RCC 7860 (cell line): ENCODE measurements at regions not wholly inside any gene's neighbourhood (a gene's known extent, or its start where the extent isn't known, plus 50 kb on each side); places are given as distances from the start of the nearest gene placed in this dataset.

ENCODE experiments used
- DNase-seq: peaks from one replicate; pipeline ENCODE4 v3.0.0-alpha.2; 2015; ENCODE audit warnings: low spot score
- FAIRE-seq: peaks from 2 replicates; lab custom pipeline; 2012; peaks lifted over from hg19 to GRCh38; lab: Jason Lieb, UNC

- DNase-seq (no peak), FAIRE-seq (no peak)
Observed at GRCh38 chr19:30120860-30121484, 178.9 kb downstream of the URI1 start.

- no peak for DNase-seq
- FAIRE-seq: no peak
Observed at GRCh38 chr19:30122431-30122830, 180.4 kb downstream of the URI1 start.

GRCh38 chr19:30123119-30123518 lies 181.1 kb downstream of the URI1 start:
- no peak for FAIRE-seq
- DNase-seq: no peak

- DNase-seq (no peak), FAIRE-seq (no peak)
Observed at GRCh38 chr19:30123611-30124010, 181.6 kb downstream of the URI1 start.

GRCh38 chr19:30128211-30128610 lies 186.2 kb downstream of the URI1 start:
- FAIRE-seq (no peak), DNase-seq (no peak)

- no peak for FAIRE-seq
- DNase-seq: no peak
Observed at GRCh38 chr19:30130356-30131122, 188.5 kb downstream of the URI1 start.

- DNase-seq (no peak), FAIRE-seq (no peak)
Observed at GRCh38 chr19:30131246-30131645, 189.2 kb downstream of the URI1 start.

GRCh38 chr19:30131722-30132291 lies 189.8 kb downstream of the URI1 start:
- DNase-seq (no peak), FAIRE-seq (no peak)

GRCh38 chr19:30132343-30133075 lies 190.5 kb downstream of the URI1 start:
- FAIRE-seq (no peak), DNase-seq (no peak)

GRCh38 chr19:30133803-30134202 lies 191.8 kb downstream of the URI1 start:
- no peak for DNase-seq
- FAIRE-seq: no peak

GRCh38 chr19:30135093-30135757 lies 193.2 kb downstream of the URI1 start:
- DNase-seq: no peak
- FAIRE-seq: no peak

GRCh38 chr19:30135797-30136196 lies 193.8 kb downstream of the URI1 start:
- DNase-seq (no peak), FAIRE-seq (no peak)

- FAIRE-seq (no peak), DNase-seq (no peak)
Observed at GRCh38 chr19:30136611-30137195, 194.7 kb downstream of the URI1 start.

GRCh38 chr19:30137747-30138146 lies 195.7 kb downstream of the URI1 start:
- DNase-seq: no peak
- no peak for FAIRE-seq

GRCh38 chr19:30144242-30144758 lies 202.3 kb downstream of the URI1 start:
- FAIRE-seq: no peak
- no peak for DNase-seq

- DNase-seq: no peak
- FAIRE-seq: no peak
Observed at GRCh38 chr19:30144802-30145201, 202.8 kb downstream of the URI1 start.

GRCh38 chr19:30145467-30145866 lies 203.4 kb downstream of the URI1 start:
- no peak for FAIRE-seq
- no peak for DNase-seq

GRCh38 chr19:30146346-30146745 lies 204.3 kb downstream of the URI1 start:
- no peak for FAIRE-seq
- DNase-seq: no peak

- DNase-seq (no peak), FAIRE-seq (no peak)
Observed at GRCh38 chr19:30148039-30148790, 206.2 kb downstream of the URI1 start.

- FAIRE-seq (no peak), DNase-seq (no peak)
Observed at GRCh38 chr19:30148803-30149202, 206.8 kb downstream of the URI1 start.
